Adrenal gland (tissue), 9 donors: ENCODE measurements at regions not wholly inside any gene's neighbourhood (a gene's known extent, or its start where the extent isn't known, plus 50 kb on each side); places are given as distances from the start of the nearest gene placed in this dataset.

Source experiments
- DNase-seq, 7 donors: peaks; one replicate each; pipeline ENCODE4 v3.0.0-alpha.2; 2019 to 2020
- H3K27ac ChIP-seq, 5 donors: fragments of 200-600 bp; sonication (generic) in 4 of 5; 1 replicate in 3 of 5; 2 replicates in 2 of 5; pipeline versions ENCODE4 v1.5.1 to v1.8.0; 2016 to 2020; ENCODE audit warnings: mild to moderate bottlenecking in 1 of 5
- H3K27me3 ChIP-seq: fragments of 200-600 bp; 2 replicates; pipeline ENCODE4 v1.8.0; 2021
- H3K36me3 ChIP-seq, 2 donors: fragments of 200-600 bp; replicated peaks in 1 of 2; 1 replicate in 1 of 2; 2 replicates in 1 of 2; pipeline versions ENCODE4 v1.5.1 to v1.8.0; 2018 to 2022
- H3K4me1 ChIP-seq, 2 donors: fragments of 200-600 bp; replicated peaks in 1 of 2; 1 replicate in 1 of 2; 2 replicates in 1 of 2; pipeline versions ENCODE4 v1.5.1 to v1.8.0; 2018 to 2021
- H3K4me3 ChIP-seq, 4 donors: fragments of 200-600 bp; sonication (generic) in 3 of 4; one replicate each; pipeline ENCODE4 v1.5.1; 2016 to 2018
- H3K9me3 ChIP-seq, 3 donors: fragments of 200-600 bp; sonication (generic) in 1 of 3; replicated peaks in 1 of 3; 1 replicate in 2 of 3; 2 replicates in 1 of 3; pipeline versions ENCODE4 v1.5.1 to v1.8.0; 2016 to 2021
- CTCF ChIP-seq, 6 experiments: fragments of 450-650 bp in 4 of 6; fragments of 200-600 bp in 2 of 6; sonication (generic) in 1 of 6; IDR thresholded peaks; 1 replicate in 5 of 6; 2 replicates in 1 of 6; pipeline versions ENCODE4 v1.5.1 to v1.8.0; 2016 to 2021; ENCODE audit warnings: antibody characterized with exemption in 6 of 6, mild to moderate bottlenecking in 2 of 6, moderate library complexity in 1 of 6
- POLR2A ChIP-seq, 2 donors: fragments of 450-650 bp; IDR thresholded peaks; one replicate each; pipeline ENCODE4 v1.6.1; 2017; ENCODE audit warnings: antibody characterized with exemption in 2 of 2, mild to moderate bottlenecking in 2 of 2, moderate library complexity in 1 of 2
- WGBS, 4 donors: extraction: QIAGEN DNeasy Blood & Tissue Kit in 2 of 4; methylation state at CpG; one replicate each; pipeline versions ENCODE4 v1.1.5 to v1.1.7; 2013 to 2017; 5-methylcytosine and 5-hydroxymethylcytosine counted together
- intact Hi-C, 2 donors: fragments of 100-400 bp; cut with DNase I; formaldehyde crosslinking; loops; one replicate each; pipeline versions ENCODE4 v1.14.1 to v1.15.0; 2022 to 2023
- donor health status: healthy with polysubstance abuse.
- donor health status: Bipolar disorder and iron deficiency.
- donor health status: DM: yes; HTN: yes; CAD: no.
- donor health status: DM: no; HTN: no; CAD: no.
- donor health status: DM: no; HTN: no; CAD: no.

- H3K9me3 ChIP-seq = no peaks in the 10 kb centered on the region
- no peaks in the 10 kb centered on the region for H3K27me3 ChIP-seq
- H3K27ac ChIP-seq = no peak overlapping the region
- no peak overlapping the region for H3K4me3 ChIP-seq
- H3K4me1 ChIP-seq = no peaks in the 10 kb centered on the region
- intact Hi-C loops = no loop called here
- no peak for DNase-seq
- WGBS, 4 donors = 71 to 82% (median 76%) methylated on average over 10 of the region's 10 CpGs
- TF ChIP-seq CTCF (IDR thresholded peaks at IDR 0.05) = no peak
- no peak for TF ChIP-seq POLR2A (IDR thresholded peaks at IDR 0.05)
- no peaks in the 10 kb centered on the region for H3K36me3 ChIP-seq
Observed at GRCh38 chr13:111639196-111639705, 318.8 kb downstream of the TEX29 start.

GRCh38 chr13:111640006-111640405 is 319.6 kb downstream of the TEX29 start:
- H3K36me3 ChIP-seq = no peaks in the 10 kb centered on the region
- 74 to 84% (median 77%) methylated on average over 12 to 13 of the region's 13 CpGs for WGBS, 4 donors
- DNase-seq = no peak

GRCh38 chr13:111640476-111640875 is 320.0 kb downstream of the TEX29 start:
- Histone ChIP-seq H3K27me3 (no peaks in the 10 kb centered on the region), H3K9me3 (no peaks in the 10 kb centered on the region), H3K4me3 (no peak overlapping the region), H3K36me3 (no peaks in the 10 kb centered on the region), H3K27ac (no peak overlapping the region), H3K4me1 (no peaks in the 10 kb centered on the region)
- intact Hi-C loops = no loop called here
- TF ChIP-seq POLR2A (IDR thresholded peaks at IDR 0.05) (no peak), CTCF (IDR thresholded peaks at IDR 0.05) (no peak)
- WGBS, 4 donors = 27 to 59% (median 49%) methylated on average over 8 to 9 of the region's 9 CpGs
- DNase-seq = no peak

More at GRCh38 chr13:111640006-111640405, 319.6 kb downstream of the TEX29 start:
- TF ChIP-seq POLR2A (IDR thresholded peaks at IDR 0.05) (no peak), CTCF (IDR thresholded peaks at IDR 0.05) (no peak)
- H3K4me3 ChIP-seq = no peak overlapping the region
- no peaks in the 10 kb centered on the region for H3K27me3 ChIP-seq
- intact Hi-C loops = no loop called here
- no peaks in the 10 kb centered on the region for H3K9me3 ChIP-seq
- no peaks in the 10 kb centered on the region for H3K4me1 ChIP-seq
- H3K27ac ChIP-seq = no peak overlapping the region

GRCh38 chr13:111642156-111642767 is 321.8 kb downstream of the TEX29 start:
- no peak overlapping the region for H3K4me3 ChIP-seq
- no peaks in the 10 kb centered on the region for H3K36me3 ChIP-seq
- no peaks in the 10 kb centered on the region for H3K27me3 ChIP-seq
- H3K9me3 ChIP-seq = no peaks in the 10 kb centered on the region
- TF ChIP-seq CTCF (IDR thresholded peaks at IDR 0.05) (no peak), POLR2A (IDR thresholded peaks at IDR 0.05) (no peak)
- DNase-seq = no peak
- no peaks in the 10 kb centered on the region for H3K4me1 ChIP-seq
- intact Hi-C loops = no loop called here
- no peak overlapping the region for H3K27ac ChIP-seq
- WGBS, 4 donors = 54 to 58% (median 55%) methylated on average over 10 to 12 of the region's 12 CpGs
